ENCODE measurements at regions not wholly inside any gene's neighbourhood (a gene's known extent, or its start where the extent isn't known, plus 50 kb on each side); places are given as distances from the start of the nearest gene placed in this dataset.
"Not testable (repeated sequence)": the region's sequence is repeated elsewhere in the genome, so short reads cannot be mapped to it uniquely, and the experiment has no call there.

DNA sequence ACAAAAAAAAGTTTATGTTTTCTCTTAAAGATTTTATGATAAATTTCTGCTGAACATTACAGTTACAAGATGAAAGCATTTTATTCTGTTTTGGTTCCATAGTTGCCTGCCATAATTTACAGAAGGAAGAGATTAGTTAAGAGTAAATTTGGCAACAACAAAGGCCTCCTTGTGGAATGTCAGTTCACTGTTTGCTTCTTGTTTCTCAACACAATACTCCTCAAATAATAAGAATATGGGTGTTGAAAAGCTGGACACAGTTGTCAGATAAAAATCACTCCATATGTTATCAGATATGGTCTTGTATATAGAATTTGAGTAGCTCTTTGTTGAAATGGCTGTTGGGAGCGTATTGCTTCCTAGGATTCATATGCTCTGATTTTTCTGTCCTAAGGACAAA is 359.5 kb downstream of the CPS1 start:
- no peak for DNase-seq (ENCODE audit: extremely low read depth, low read depth)
- TF ChIP-seq, protein P1, sequence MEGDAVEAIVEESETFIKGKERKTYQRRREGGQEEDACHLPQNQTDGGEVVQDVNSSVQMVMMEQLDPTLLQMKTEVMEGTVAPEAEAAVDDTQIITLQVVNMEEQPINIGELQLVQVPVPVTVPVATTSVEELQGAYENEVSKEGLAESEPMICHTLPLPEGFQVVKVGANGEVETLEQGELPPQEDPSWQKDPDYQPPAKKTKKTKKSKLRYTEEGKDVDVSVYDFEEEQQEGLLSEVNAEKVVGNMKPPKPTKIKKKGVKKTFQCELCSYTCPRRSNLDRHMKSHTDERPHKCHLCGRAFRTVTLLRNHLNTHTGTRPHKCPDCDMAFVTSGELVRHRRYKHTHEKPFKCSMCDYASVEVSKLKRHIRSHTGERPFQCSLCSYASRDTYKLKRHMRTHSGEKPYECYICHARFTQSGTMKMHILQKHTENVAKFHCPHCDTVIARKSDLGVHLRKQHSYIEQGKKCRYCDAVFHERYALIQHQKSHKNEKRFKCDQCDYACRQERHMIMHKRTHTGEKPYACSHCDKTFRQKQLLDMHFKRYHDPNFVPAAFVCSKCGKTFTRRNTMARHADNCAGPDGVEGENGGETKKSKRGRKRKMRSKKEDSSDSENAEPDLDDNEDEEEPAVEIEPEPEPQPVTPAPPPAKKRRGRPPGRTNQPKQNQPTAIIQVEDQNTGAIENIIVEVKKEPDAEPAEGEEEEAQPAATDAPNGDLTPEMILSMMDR (IDR thresholded peaks at IDR 0.05; ENCODE audit: low read depth, low read length) = no peak

DNA sequence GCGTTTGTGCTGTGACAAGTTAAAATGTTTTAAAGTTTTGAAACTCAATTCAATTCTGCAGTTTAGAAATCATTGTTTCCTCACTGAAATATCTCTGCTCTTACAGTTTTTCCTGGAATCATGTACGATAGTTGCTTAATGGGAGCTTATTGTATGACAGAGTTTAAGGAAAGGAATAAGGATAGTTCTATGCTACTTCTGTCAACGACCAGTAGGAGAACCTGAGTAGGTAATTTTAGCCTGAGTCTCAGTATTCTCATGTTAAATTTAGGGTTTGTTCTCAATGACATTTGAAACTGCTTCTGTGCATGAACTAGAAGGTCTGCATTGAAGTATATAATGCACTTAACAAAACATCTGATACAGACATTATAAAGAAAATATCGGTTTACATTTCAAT is 361.1 kb downstream of the CPS1 start:
- DNase-seq (ENCODE audit: extremely low read depth, low read depth) = no peak
- TF ChIP-seq, protein P1 (IDR thresholded peaks at IDR 0.05; ENCODE audit: low read depth, low read length) = no peak

DNA sequence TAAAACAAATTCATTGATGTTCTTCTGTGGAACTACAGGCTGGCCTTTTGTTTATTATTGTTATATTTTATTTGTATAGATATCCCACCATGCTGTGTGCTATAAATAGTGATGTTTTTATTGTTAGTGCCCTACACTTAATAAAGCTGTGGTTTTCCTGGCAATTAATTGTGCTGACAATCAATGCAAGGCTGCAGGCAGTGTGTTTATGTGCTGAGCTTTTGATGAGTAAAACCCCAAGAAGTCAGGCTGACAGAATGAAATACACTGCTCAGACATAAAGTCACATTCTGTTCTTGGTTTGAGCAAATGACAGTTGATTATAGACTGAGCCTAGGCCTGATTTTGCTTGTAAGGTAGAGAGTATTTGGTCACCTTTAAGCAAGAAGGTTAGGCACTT is 362.7 kb downstream of the CPS1 start:
- TF ChIP-seq, protein P1 (IDR thresholded peaks at IDR 0.05; ENCODE audit: low read depth, low read length) = no peak
- no peak for DNase-seq (ENCODE audit: extremely low read depth, low read depth)

DNA sequence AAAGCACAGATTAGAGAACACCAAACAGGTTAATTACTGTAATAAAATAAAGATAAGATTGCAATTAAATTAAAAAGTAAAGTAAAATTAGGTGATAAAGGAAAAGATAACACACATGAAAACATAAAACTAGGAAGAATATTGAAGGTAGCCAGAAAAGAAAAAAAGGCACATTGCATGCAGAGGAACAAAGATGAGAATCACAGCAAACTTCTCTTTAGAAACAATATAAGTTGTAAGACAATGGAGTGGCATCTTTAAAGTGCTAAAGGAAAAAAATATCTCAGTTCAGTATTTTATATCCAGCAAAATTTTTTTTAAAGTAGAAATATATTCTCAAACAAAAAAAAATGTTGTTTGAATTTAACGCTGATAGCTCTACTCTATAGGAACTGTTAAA is 366.0 kb downstream of the CPS1 start:
- DNase-seq (ENCODE audit: extremely low read depth, low read depth) = no peak
- TF ChIP-seq, protein P1 (IDR thresholded peaks at IDR 0.05; ENCODE audit: low read depth, low read length) = no peak

DNA sequence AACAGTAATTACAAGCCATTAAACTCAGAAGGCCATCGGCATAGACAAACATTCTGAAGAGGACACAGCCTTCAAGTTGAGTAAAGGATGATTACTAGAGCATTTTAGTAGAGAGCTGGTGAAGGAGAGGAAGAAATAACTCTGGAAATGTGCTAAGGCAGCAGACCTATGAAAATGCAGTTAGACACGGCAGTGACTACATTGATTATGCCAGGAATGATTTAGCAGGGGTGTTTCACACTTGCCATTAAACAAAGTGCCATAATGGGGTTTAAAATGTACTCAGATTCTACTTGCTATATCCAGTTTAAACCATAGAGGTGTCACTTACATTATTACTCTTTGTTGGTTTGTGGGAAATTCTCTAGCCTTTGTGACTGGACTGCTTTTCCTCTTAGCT is 372.3 kb downstream of the CPS1 start:
- no peak for DNase-seq (ENCODE audit: extremely low read depth, low read depth)
- TF ChIP-seq, protein P1 (IDR thresholded peaks at IDR 0.05; ENCODE audit: low read depth, low read length) = no peak

DNA sequence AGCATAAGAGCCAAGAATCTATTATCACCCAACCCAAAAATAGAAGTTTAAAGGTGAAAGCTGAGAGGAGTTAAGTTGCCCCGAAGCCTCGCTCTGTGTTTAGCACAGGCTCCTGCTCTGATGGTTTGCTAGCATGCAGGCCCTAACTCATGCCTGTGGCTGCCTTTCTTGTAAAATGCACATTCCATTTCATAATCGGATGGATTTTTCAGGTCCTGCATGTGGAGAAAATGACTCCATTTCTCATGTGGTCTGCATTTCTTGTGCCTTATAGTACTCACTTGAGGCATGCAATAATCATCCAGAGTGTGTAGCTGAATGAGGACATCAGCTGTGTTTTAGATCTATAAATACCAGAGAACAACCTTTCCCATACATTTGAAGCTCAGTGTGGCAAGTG is 381.8 kb downstream of the CPS1 start:
- TF ChIP-seq, protein P1 (IDR thresholded peaks at IDR 0.05; ENCODE audit: low read depth, low read length) = no peak
- no peak for DNase-seq (ENCODE audit: extremely low read depth, low read depth)

DNA sequence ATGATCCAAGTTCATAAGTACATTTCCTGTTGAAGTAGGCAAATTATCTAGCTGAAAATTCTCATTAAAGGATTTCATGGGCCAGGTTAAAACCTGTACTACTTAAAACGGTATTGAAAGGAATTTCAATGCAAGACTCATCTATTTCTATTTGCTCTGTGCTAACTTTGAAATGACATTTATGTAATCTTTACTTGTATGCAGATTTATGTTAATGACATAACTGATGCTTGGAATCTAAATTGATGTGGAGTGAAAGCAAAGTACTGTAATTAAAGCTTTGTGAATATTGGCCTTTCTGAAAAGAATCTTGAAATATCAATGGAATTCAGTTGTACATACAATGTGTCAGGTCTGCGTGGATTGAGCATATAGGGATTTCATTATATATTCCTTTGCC is 390.0 kb downstream of the CPS1 start:
- no peak for DNase-seq (ENCODE audit: extremely low read depth, low read depth)
- TF ChIP-seq, protein P1 (IDR thresholded peaks at IDR 0.05; ENCODE audit: low read depth, low read length) = no peak

DNA sequence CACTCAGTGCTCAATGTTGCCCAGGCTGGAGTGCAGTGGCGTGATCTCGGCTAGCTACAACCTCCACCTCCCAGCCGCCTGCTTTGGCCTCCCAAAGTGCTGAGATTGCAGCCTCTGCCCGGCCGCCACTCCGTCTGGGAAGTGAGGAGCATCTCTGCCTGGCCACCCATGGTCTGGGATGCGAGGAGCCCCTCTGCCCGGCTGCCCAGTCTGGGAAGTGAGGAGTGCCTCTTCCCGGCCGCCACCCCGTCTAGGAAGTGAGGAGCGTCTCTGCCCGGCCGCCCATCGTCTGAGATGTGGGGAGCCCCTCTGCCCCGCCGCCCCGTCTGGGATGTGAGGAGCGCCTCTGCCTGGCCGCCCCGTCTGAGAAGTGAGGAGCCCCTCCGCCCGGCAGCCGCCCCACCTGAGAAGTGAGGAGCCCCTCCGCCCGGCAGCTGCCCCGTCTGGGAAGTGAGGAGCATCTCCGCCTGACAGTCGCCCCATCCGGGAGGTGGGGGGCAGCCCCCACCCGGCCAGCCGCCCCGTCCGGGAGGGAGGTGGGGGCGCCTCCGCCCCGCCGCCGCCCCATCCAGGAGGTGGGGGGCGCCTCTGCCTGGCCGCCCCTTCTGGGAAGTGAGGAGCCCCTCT is 394.1 kb downstream of the CPS1 start:
- DNase-seq (ENCODE audit: extremely low read depth, low read depth) = not testable (repeated sequence)

Data from AG09319 (cell line).